ENCODE measurements at regions not wholly inside any gene's neighbourhood (a gene's known extent, or its start where the extent isn't known, plus 50 kb on each side); places are given as distances from the start of the nearest gene placed in this dataset.

DNA sequence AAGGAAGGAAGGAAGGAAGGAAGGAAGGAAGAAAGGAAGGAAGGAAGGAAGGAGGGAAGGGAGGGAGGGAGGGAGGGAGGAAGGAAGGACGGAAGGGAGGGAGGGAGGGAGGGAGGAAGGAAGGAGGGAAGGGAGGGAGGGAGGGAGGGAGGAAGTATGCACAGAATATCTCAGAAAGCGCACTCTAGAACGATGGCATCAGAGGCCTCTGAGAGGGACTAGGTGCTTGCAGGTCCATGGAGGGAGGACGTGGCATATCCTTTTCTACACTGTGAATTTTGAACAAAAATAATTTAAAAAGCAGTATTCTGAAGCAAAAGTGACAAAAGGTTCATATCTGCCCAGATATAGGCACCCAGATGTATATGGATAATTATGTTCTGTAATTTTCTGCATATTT, 65.5 kb downstream of the SYF2 start:
- H3K4me2 ChIP-seq = peak overlapping the region; percentile 61
- H3K9me3 ChIP-seq = no peaks in the 10 kb centered on the region
- H3K4me1 ChIP-seq = peaks cover 26% of the 10 kb centered on the region
- ATAC-seq = no peak
- 92% methylated on average over 3 of the region's 4 CpGs for WGBS (ENCODE audit: missing lambda C conversion rate)
- TF ChIP-seq ZSCAN20 (CRISPR knock-in tag; IDR thresholded peaks at IDR 0.05) = no peak
- no peak for TF ChIP-seq RNF2 (IDR thresholded peaks at IDR 0.05; ENCODE audit: borderline replicate concordance, low read depth)
- TF ChIP-seq CHD4 (IDR thresholded peaks at IDR 0.05; ENCODE audit: borderline replicate concordance) = no peak
- ChIA-PET POLR2A (no interaction called here), CTCF (no interaction called here)
- no peak for FAIRE-seq
- DNase-seq (ENCODE audit: low read depth in 1 of 2, low spot score in 1 of 2) = no peak
- H3K27ac ChIP-seq = peak overlapping the region; percentile 47 to 69; a peak in 5 of 6 replicates
- H3K4me3 ChIP-seq = no peak overlapping the region

- no peak overlapping the region for H3K4me3 ChIP-seq
- 100% methylated on average over 2 of the region's 2 CpGs for WGBS (ENCODE audit: missing lambda C conversion rate)
- ChIA-PET CTCF (interaction anchor here (0.7 kb wide), 1 partner anchor 190 kb away, joined by 3 read pairs; no protein-coding TSS in a partner anchor), POLR2A (no interaction called here)
- DNase-seq (ENCODE audit: low read depth in 1 of 2, low spot score in 1 of 2) (no peak), ATAC-seq (no peak), FAIRE-seq (no peak)
- no peak overlapping the region for H3K4me2 ChIP-seq
- H3K27ac ChIP-seq = no peak overlapping the region
- TF ChIP-seq TP53 (CRISPR knock-in tag; IDR thresholded peaks at IDR 0.05) (no peak), NFE2L2 (conservative IDR thresholded peaks at IDR 0.05; ENCODE audit: low read length) (no peak), EHMT2 (IDR thresholded peaks at IDR 0.05; ENCODE audit: low read depth) (no peak), CHD4 (IDR thresholded peaks at IDR 0.05; ENCODE audit: borderline replicate concordance) (no peak), HDAC2 (IDR thresholded peaks at IDR 0.05) (no peak), PBX3 (IDR thresholded peaks at IDR 0.05) (no peak), MYC (IDR thresholded peaks at IDR 0.05; ENCODE audit: borderline replicate concordance, low read length) (no peak), HOXB13 (CRISPR knock-in tag; IDR thresholded peaks at IDR 0.05; ENCODE audit: low read depth) (no peak), FOSL2 (IDR thresholded peaks at IDR 0.05) (no peak), FOSL2 (CRISPR knock-in tag; IDR thresholded peaks at IDR 0.05) (no peak), PHF8 (IDR thresholded peaks at IDR 0.05; ENCODE audit: borderline replicate concordance, low read depth) (no peak), RAD21 (conservative IDR thresholded peaks at IDR 0.05 in 1 of 2, IDR thresholded peaks at IDR 0.05 in 1 of 2) (no peak), RNF2 (IDR thresholded peaks at IDR 0.05; ENCODE audit: borderline replicate concordance, low read depth) (no peak)
- TF ChIP-seq, protein P1, sequence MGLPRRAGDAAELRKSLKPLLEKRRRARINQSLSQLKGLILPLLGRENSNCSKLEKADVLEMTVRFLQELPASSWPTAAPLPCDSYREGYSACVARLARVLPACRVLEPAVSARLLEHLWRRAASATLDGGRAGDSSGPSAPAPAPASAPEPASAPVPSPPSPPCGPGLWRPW (IDR thresholded peaks at IDR 0.05) = no peak
- H3K4me1 ChIP-seq = peaks cover 21% of the 10 kb centered on the region
- 0 out of 3 replicates have a peak, but pooled peaks cover 3% of the 10 kb centered on the region for H3K9me3 ChIP-seq
These were observed 68.3 kb downstream of the SYF2 start for GRCh38 chr1:25163986-25164385.

GRCh38 chr1:25161981-25162380, 70.3 kb downstream of the SYF2 start:
- Histone ChIP-seq H3K4me3 (no peak overlapping the region), H3K27ac (no peak overlapping the region), H3K4me1 (peaks cover 1% of the 10 kb centered on the region), H3K9me3 (peaks cover 3% of the 10 kb centered on the region; the same call in 1 of the 3 replicates), H3K4me2 (no peak overlapping the region)
- DNase-seq (ENCODE audit: low read depth in 1 of 2, low spot score in 1 of 2) = no peak
- ChIA-PET POLR2A (no interaction called here), CTCF (no interaction called here)
- no peak for FAIRE-seq
- no peak for ATAC-seq
- 3% methylated on average over 2 of the region's 2 CpGs for WGBS (ENCODE audit: missing lambda C conversion rate)
- no peak for TF ChIP-seq FOXS1 (CRISPR knock-in tag; IDR thresholded peaks at IDR 0.05)
- no peak for TF ChIP-seq RNF2 (IDR thresholded peaks at IDR 0.05; ENCODE audit: borderline replicate concordance, low read depth)
- TF ChIP-seq BHLHE40 (IDR thresholded peaks at IDR 0.05; ENCODE audit: low read depth, low read length) = no peak
- TF ChIP-seq HOXB5 (CRISPR knock-in tag; IDR thresholded peaks at IDR 0.05) = no peak
- TF ChIP-seq CBX2 (IDR thresholded peaks at IDR 0.05; ENCODE audit: borderline replicate concordance, low read depth) = no peak
- no peak for TF ChIP-seq JUNB (IDR thresholded peaks at IDR 0.05)
- no peak for TF ChIP-seq NFE2L2 (conservative IDR thresholded peaks at IDR 0.05; ENCODE audit: low read length)
- no peak for TF ChIP-seq NR3C1 (IDR thresholded peaks at IDR 0.05)
- no peak for TF ChIP-seq FOSB (CRISPR knock-in tag; IDR thresholded peaks at IDR 0.05)
- TF ChIP-seq, protein P2, sequence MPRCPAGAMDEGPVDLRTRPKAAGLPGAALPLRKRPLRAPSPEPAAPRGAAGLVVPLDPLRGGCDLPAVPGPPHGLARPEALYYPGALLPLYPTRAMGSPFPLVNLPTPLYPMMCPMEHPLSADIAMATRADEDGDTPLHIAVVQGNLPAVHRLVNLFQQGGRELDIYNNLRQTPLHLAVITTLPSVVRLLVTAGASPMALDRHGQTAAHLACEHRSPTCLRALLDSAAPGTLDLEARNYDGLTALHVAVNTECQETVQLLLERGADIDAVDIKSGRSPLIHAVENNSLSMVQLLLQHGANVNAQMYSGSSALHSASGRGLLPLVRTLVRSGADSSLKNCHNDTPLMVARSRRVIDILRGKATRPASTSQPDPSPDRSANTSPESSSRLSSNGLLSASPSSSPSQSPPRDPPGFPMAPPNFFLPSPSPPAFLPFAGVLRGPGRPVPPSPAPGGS (IDR thresholded peaks at IDR 0.05) = no peak
- TF ChIP-seq KDM1A (IDR thresholded peaks at IDR 0.05; ENCODE audit: low read depth) = no peak
- TF ChIP-seq, protein P3, sequence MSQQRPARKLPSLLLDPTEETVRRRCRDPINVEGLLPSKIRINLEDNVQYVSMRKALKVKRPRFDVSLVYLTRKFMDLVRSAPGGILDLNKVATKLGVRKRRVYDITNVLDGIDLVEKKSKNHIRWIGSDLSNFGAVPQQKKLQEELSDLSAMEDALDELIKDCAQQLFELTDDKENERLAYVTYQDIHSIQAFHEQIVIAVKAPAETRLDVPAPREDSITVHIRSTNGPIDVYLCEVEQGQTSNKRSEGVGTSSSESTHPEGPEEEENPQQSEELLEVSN (IDR thresholded peaks at IDR 0.05; ENCODE audit: borderline replicate concordance, low read depth) = no peak
- TF ChIP-seq, protein P1 (IDR thresholded peaks at IDR 0.05) = no peak
- TF ChIP-seq, protein P4, sequence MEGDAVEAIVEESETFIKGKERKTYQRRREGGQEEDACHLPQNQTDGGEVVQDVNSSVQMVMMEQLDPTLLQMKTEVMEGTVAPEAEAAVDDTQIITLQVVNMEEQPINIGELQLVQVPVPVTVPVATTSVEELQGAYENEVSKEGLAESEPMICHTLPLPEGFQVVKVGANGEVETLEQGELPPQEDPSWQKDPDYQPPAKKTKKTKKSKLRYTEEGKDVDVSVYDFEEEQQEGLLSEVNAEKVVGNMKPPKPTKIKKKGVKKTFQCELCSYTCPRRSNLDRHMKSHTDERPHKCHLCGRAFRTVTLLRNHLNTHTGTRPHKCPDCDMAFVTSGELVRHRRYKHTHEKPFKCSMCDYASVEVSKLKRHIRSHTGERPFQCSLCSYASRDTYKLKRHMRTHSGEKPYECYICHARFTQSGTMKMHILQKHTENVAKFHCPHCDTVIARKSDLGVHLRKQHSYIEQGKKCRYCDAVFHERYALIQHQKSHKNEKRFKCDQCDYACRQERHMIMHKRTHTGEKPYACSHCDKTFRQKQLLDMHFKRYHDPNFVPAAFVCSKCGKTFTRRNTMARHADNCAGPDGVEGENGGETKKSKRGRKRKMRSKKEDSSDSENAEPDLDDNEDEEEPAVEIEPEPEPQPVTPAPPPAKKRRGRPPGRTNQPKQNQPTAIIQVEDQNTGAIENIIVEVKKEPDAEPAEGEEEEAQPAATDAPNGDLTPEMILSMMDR (IDR thresholded peaks at IDR 0.05) = no peak
- TF ChIP-seq PHF8 (IDR thresholded peaks at IDR 0.05; ENCODE audit: borderline replicate concordance, low read depth) = no peak
- TF ChIP-seq MYC (IDR thresholded peaks at IDR 0.05; ENCODE audit: borderline replicate concordance, low read length) = no peak

All from A549 (cell line).